HG03342 (cell line): ENCODE measurements at regions not wholly inside any gene's neighbourhood (a gene's known extent, or its start where the extent isn't known, plus 50 kb on each side); places are given as distances from the start of the nearest gene placed in this dataset.
A peak's percentile ranks its signal among the peaks of the same experiment; 100 is the strongest.

ENCODE experiments used
- ATAC-seq: cut with Tn5 transposase; IDR thresholded peaks from one replicate; pipeline ENCODE4 v1.9.1; 2021; ENCODE audit warnings: mild to moderate bottlenecking, moderate library complexity; ENCODE audit not compliant: unreplicated experiment

DNA sequence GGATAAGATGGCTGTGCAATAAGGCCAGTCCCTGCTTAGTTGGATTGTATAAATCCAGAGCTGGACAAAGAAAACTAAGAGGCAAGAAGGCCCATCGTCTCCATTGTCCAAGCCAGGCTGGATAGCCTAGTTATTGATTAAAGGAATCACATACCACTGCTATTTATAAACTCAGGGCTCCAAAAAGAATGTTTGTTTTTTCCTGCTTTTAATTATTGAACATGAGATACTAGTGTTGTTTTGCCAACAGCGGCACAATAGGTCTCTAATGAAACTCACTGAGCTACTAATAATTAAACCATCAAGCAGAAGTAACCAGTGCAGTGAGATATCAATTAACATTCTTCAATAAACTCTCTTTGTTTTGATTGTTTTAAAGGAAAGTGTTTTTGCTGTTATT lies 259.7 kb downstream of the INSC start:
- no peak for ATAC-seq

DNA sequence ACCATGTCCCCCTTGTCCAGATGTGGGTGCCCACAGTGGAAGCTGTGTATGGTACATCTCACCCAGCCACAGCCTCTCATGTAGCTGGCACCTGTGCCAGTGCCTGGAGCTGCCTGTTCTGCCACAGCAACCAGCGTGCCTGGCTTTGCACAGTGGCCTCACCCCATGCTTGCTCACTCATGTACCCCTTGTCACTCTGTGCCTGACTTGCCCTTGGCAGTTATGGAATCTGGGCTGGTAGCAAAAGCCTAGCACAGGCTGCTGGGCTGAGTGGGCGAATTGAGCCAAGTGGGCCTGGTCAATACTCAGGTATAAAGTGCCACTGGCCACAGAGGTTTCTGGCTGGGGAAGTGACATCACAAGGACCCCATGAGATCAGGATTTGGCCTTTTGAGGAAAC lies 264.2 kb downstream of the INSC start:
- no peak for ATAC-seq

DNA sequence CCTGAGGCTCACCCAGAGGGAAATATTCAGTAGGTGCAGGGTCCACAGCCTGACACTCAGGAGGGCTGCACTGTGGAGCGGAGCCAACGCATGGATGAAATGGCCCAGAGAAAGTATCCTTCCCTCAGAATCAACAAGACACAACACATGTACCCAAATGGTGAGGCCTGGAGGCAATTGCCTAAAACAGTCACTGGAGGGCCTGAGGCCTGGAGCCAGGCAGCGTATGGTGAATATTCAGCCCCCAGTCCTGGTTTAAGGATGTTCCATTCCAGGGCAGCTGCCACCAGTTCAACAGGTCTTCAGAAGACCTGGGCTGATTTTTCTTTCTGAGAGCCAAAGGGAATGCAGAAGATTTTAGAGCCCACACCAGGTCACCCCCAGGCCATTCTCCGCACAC lies 264.8 kb downstream of the INSC start:
- no peak for ATAC-seq

DNA sequence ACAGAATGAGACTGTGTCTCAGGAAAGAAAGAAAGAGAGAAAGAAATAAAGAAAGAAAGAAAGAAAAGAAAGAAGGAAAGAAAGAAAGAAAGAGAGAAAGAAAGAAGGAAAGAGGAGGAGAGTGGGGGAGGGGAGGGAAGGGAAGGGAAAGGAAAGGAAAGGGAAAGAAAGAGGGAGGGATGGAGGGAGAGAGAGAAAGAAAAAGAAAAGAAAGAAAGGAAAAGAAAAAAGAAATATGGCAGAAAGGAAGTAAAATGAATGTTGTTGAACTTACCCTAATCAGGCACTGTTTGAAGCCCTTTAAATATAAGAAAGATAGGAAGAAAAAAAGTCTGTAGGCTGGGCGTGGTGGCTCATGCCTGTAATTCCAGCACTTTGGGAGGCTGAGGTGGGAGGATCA lies 276.1 kb downstream of the INSC start:
- ATAC-seq: no peak

DNA sequence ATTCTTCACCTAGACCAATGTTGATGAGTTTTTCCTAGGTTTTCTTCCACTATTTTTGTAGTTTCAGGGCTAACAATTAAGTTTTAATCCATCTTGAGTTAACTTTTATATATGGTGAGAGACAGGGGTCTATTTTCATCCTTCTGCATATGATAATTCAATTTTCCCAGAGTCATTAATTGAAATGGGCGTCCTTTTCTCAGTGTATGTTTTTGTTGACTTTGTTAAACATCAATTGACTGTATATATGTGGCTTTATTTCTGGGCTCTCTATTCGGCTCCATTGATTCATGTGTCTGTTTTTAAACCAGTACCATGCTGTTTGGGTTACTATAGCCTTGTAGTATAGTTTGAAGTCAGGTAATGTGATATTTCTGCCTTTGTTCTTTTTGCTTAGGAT lies 282.1 kb downstream of the INSC start:
- ATAC-seq: no peak

DNA sequence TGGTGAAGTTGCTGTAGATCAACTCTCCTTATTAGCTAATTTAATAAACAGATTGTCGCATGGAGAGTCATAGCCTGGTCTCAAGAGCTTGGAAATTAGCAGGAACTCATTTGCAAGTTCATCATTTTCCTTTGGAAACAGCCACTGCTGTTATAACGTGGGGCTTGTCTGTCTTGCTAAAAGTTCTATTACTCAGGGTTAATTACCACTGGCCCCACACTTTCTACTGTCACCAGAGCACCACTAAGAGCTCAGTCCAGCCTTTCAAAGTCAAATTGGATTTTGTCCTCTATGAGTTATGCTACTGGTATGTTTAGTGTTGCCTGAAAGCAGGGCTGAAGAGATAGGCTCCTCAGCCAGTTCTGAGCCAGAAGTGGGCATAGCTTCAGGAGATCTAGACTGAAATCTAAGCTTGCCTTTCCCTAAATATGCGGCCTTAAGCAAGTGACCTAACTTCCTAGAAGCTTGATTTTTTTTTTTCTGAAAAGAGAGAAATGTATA lies 292.2 kb downstream of the INSC start:
- no peak for ATAC-seq

DNA sequence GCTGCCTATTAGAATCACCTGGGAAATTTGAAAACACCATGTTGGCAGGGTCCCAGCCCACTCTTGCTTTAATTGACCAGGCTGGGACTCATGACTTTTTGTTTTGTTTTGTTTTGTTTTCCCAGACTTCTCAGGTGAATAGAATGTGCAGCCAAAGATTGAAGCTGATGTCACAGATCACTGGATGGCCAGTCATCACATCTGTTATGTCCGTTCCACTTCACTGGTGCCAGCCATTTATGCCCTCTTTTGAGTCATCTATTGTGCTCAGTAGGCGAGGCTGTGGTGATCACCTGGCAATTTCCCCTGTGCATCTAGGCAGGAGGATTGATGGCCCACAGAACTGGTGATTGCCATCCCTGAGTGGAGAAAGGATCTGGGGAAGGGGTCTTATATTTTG lies 297.3 kb downstream of the INSC start:
- no peak for ATAC-seq

DNA sequence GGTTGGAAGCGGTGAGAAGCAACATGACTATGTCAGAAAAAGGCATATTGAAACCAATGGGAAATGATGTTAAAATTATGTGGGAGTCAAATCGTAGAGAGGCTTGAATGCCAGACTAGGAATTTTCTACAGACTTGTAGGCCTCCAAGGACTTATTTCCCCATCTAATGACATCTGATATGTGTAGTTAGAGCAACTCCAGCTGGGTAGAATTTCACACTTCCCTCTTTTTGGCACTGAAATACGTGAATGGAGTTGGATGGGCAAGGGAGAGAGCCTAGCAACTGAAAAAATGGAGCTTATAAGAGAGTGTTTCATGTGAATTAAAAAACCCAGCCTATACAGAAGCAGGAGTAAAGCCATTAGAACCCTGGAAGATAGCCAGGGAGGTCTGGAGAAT lies 304.2 kb downstream of the INSC start:
- ATAC-seq: no peak

DNA sequence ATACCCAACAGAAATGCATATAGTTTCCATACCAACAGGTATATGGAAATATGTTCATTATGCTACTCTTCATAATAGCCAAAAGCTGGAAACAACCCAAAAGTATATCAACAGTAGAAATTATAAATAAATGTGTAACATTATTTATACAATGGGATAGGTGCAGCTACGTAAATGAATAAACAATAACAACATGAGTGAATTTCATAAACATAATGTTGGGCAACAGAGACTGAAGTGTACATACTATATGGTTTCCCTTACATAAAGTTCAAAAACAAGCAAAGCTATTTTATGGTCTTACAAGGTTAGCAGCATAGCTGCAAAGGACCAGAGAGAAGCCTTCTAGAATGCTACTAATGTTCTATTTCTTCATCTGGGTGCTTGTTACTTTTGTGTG lies 305.0 kb downstream of the INSC start:
- ATAC-seq: no peak

DNA sequence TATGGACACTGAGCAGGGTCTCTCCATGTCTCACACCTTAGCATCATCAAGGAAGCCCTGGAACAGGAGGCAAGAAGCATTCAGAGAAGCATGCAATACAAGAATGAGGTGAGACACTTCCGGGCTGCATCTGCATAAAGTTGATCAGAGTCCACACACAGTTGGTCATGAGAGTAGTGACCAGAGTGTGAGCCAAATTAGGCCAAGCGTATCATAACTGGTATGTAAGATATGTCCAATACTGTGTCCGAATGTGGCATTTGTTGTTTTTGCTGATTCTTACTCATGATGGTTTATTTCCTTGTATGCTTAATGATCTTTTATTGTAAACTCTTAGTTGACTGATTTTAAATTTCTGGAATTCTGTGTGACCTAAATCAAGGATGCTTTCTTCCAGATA lies 315.7 kb downstream of the INSC start:
- no peak for ATAC-seq

DNA sequence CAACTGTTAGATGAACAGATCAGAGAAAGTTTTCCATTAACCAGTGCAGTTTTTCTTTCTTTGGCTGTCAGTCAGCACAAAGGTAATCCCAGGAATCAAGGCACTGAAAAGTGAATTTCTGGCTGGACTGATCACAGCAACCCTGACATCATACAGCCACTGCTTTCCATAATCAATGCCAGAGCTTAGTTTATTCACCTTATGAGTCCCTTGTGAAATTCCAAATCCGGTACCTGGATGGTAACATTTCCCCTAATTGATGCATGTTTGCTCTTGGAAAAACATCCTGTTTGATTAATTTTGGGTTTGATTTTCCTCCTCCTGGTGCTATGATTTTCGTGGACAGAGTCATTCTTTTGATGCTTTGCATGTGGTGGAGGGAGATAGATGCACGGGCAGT lies 319.8 kb downstream of the INSC start:
- ATAC-seq: no peak

DNA sequence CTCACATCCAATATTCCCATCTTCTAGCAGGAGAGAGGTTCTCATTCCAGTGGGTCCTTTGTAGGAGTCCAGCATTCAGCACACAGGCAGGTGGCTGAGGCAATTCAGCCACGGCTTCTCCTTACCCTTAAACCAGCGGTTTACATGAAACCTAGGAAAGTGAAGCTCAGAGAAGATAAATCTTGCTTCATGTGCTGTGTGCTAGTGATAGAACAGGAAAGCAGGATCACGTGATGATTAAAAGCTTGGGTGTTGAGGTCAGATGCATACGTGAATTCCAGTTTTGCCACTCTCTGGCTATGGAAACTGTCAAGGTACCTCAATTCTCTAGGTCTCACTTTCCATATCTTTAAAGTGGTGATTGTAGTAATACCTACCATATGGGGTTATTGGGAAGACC lies 331.6 kb downstream of the INSC start:
- no peak for ATAC-seq

DNA sequence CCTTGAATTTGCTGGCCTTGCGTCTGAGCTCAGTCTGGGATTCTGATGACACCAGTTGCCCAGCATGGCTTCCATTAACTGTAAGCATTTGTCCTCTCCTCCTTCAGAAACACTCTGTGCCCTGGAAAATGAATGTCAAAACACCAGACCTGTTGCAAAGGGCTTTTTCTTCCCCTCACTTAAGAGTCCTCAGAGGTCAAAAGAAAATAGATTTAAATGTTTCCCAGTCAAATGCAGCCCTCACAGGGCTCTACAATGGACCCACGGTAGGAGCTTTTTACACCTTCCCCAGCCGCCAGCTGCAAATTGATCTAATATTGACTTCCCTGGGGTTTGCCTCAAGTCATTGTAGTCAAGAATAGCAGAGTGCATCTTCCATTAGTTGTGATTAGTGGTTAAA lies 332.2 kb downstream of the INSC start:
- no peak for ATAC-seq

DNA sequence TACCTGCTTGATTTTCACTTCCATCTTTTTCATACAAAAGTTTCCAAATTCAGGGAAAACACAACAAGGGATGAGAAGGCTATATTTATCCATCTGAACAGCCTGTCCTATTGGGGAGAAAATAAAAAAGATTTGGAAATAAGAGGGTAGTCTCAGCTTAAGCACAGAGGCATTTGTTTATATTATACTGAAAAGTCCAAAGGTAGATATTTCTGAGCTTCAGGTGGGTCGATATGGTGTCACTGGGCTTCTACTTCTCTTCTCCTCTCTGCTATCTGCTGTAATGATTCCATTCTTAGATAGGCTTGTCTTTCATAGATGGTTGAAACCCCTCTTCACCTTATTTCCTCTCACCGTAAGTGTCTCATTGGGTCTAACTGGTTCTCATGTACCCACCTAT lies 337.0 kb downstream of the INSC start:
- ATAC-seq: no peak

DNA sequence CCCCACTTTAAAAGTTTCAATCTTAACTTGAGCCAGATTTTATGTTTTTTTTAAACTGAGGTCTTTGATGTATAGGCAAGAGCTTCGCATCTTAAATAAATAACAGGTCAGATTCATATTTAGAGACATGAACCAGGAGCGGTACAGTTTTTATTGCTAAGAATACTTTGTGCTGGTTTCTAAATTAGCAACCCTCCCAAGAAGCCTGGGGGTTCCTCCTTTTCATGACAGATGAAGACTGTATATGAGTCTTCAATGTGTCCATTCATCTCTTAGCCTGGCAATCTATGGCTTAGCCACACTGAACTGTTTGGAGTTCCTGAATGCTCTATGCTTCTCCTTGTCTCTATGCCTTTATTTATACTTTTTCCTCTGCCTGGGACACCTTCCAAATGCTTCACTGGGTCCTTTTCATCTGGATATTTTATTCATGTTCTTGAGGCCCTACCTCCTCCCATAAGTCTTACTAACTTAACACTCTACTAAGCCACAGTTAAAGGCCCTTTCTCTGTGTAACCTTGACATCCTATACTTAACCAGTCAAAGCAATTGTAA lies 338.6 kb downstream of the INSC start:
- no peak for ATAC-seq

DNA sequence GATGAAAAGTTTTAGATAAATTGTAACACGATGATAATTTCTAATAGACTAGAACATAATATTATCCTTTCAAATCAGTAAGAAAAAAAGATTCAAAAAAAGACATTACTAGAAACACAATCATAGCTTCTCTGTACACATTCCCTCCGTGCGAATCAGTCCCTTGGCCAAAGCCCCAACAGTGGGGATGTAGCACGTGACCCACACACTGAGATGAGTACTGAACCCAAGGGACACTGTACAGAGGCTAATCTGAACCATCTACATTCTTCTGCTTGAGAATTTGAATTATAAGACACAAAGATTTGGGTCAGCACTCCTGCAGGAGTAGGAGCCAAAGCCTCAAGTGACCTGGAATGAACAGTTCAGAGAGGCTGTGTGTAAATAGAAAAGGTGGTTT lies 353.7 kb downstream of the INSC start:
- ATAC-seq: no peak

DNA sequence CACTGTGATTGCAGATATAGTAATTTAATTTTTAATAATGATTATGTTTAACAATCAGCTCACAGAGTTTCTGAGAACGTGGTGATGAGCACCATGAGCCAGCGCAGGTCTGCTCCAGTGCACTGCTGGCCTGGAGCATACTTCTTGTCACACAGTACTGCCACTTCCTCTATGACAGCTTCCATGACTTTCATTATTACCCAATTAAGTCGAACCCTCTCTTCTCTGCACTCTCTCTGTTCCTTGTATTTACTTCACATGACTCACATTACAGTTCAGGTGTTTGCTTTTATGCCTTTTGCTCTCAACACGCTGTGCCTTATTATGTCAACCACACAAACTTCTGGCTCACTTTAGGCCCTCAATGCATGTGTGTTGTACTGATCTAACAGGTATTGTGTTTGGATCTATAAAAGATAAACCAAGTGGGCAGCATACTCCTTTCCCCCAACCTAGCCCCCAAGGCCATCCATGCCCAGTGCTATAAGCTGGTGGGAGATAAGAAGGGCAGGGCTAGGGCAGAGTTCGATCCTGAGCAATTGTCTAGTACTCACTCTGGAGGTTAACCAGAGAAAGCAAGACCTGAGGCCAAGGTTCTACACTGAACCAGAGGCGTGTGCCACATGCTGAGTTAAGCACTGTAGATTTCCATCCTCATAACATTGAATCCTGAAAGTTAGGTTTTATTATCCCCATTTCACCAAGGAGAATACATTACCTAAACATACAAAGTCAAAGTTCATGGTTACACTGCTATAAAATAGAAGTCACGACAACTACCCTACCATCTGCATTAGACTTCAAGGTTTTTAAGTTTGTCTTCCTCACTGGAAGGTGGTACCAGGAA lies 356.5 kb downstream of the INSC start:
- peak; percentile 76 for ATAC-seq

DNA sequence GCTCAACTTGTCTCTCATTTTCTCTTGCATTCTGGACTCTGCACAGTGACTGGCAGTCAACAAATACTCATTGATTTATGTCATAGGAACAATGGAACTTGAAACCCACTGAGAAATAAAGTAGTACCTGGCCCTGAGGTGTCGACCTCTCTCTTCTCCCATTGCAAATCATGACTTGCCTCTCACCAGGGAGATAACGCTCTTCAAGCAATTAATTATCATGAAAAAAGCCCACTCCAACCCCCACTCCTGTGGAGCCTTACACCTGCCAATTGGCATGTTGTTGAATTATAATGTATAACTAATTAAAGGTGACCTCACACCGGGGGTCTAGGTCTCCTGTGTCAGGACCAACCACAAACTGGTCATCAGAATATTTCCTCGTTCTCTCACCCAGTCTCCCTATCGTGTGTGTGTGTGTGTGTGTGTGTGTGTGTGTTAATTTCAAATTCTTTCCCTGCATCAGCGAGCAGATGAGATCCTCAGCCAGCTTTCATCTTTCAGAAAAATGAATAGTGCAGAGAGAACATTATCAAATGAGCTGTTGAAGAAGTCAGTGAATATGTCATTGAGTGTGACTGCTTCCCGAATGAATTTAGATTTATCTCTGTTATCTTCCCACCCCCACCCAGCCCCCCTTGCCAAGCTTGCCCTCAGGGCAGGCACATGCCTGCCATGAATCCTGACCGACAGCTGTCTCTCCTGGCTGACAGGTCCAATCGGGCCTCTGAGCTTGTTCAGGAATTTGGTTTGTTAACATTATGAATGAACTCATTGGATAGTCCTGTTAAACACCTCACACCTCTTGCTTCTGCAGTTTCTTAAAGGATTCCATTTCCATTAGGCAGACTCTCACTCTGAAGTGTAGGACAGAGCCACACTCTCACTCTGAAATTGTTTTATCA lies 357.4 kb downstream of the INSC start:
- no peak for ATAC-seq

DNA sequence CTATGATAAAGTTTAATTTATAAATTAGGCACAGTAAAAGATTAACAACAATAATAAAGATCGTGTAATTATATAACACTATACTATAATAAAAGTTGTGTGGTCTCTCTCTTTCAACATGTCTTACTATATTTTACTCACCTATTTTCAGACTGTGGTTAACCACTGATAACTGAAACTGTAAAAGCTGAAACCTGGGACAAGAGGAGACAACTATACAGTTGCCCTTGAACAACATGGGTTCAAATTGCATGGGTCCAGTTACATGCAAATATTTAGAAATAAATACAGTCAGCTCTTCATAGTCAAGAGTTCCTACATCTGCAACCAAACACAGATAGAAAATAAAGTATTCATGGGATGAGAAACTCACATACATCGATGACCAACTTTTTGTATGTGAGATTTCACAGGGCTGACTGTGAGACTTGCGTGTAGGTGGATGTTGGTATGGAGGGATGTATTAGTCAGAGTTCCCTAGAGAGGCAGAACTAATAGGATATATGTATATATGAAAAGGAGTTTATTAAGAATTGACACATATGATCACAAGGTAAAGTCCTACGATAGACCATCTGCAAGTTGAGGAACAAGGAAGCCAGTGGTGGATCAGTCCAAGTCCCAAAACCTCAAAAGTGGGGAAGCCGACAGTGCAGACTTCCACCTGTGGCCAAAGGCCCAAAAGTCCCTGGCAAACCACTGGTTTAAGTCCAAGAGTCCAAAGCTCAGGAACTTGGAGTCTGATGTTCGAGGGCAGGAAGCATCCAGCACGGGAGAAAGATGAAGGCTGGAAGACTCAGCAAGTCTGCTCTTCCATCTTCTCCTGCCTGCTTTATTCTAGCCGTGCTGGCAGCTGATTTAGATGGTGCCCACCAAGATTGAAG lies 359.5 kb downstream of the INSC start:
- peak; percentile 67 for ATAC-seq

DNA sequence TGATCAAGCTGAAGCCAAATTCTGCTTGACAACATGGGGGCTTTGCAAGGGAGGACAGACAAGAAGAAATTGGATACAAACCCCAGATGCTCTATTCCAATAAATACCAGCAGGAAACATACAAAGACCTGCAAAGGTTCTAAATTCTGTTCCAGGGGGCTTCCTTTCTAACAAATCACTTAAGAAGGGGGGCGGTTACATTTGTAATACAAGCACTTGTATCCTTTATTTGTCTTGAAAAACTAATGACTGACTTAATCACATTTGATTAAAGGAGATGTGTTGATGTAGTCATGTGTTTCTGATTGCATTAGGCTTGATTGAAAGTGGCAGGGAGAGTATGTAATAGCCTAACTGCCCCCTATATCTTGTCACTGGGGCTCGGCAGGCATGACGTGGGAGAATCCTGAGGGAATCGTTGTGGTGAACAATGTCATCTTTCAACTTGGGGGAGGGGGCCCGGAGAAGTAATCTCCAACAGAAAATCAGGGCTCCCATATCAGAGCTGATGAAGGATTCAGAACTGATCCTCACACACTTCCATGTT lies 361.7 kb downstream of the INSC start:
- ATAC-seq: no peak
